ENCODE measurements at regions not wholly inside any gene's neighbourhood (a gene's known extent, or its start where the extent isn't known, plus 50 kb on each side); places are given as distances from the start of the nearest gene placed in this dataset.

DNA sequence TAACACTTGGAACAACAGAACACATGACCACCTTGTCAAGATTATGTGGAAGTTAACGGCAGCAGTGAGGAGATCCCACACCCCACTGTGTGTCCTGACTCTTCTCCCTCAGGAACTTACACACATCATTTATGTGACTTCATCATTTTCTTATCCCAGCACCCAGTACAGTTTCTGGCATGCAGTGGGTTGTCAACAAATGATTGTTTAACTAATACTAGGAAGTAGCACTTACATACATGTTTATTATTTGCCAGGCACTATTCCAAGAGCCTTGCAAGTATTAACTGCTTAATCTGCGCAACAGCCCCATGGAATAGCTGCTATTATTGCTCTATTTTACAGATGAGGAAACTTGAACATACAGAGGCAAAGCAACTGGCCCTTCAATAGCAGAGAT lies 391.5 kb downstream of the TXNL1 start:
- TF ChIP-seq CTCF (IDR thresholded peaks at IDR 0.05; ENCODE audit: low read depth, low read length, poor library complexity, severe bottlenecking) (no peak), EZH2phosphoT487 (IDR thresholded peaks at IDR 0.05; ENCODE audit: borderline replicate concordance, low read length) (no peak)
- no peak overlapping the region for H3K4me2 ChIP-seq (ENCODE audit: low read length)
- no peaks in the 10 kb centered on the region for H3F3A ChIP-seq (ENCODE audit: control insufficient read depth, insufficient read depth)
- no peaks in the 10 kb centered on the region for H3K36me3 ChIP-seq (ENCODE audit: control insufficient read depth, low read length)
- H3K4me3 ChIP-seq (ENCODE audit: low read length): no peak overlapping the region
- no peaks in the 10 kb centered on the region for H3K27me3 ChIP-seq (ENCODE audit: control insufficient read depth, low read length)
- H4K20me1 ChIP-seq (ENCODE audit: control insufficient read depth, insufficient read depth, low read depth, low read length): no peaks in the 10 kb centered on the region
- H3K9me3 ChIP-seq (ENCODE audit: control insufficient read depth, insufficient read depth, low read length): no peaks in the 10 kb centered on the region
- no peak overlapping the region for H3K27ac ChIP-seq (ENCODE audit: low read depth, low read length)
- no peaks in the 10 kb centered on the region for H3K79me2 ChIP-seq (ENCODE audit: control insufficient read depth, low read length)
- H3K4me1 ChIP-seq (ENCODE audit: control insufficient read depth, low read length): no peaks in the 10 kb centered on the region
- no peaks in the 10 kb centered on the region for H3K9me2 ChIP-seq (replicated peaks; ENCODE audit: control insufficient read depth, low read length)

DNA sequence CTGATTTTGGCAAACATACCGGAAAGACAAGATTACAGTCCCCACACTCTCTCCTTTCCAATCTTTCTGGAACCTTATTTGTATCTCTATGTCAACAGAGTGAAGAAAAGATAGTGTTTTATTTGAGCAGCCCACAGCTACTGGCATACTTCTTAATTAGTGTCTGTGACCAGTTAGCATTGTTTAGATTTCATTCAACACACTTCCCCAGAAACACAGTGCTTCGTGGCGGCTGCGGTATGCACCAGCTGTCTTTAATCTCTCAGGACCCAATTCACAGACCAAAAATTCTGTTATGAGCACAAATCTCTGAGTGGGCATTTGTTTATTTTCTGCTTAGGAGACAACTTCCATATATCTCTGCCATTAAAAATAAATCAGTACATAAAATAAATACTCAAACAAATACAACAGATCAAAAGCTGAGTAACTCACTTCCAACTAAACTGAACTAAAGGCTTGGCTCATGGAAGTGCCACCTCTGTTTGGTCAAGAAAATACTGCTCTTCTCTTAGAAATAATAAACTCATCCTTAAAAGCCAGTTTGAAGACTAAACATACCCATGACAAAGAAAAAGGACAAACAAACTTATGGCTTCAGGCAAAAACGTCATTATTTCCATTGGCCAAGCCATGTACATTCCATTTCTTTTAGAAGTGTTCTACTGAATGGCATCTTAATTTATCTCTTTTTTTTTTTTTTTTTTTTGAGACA lies 392.4 kb downstream of the TXNL1 start:
- no peaks in the 10 kb centered on the region for H3K4me1 ChIP-seq (ENCODE audit: control insufficient read depth, low read length)
- H3K36me3 ChIP-seq (ENCODE audit: control insufficient read depth, low read length): no peaks in the 10 kb centered on the region
- H3K4me3 ChIP-seq (ENCODE audit: low read length): no peak overlapping the region
- no peak overlapping the region for H3K4me2 ChIP-seq (ENCODE audit: low read length)
- no peaks in the 10 kb centered on the region for H3F3A ChIP-seq (ENCODE audit: control insufficient read depth, insufficient read depth)
- H3K79me2 ChIP-seq (ENCODE audit: control insufficient read depth, low read length): no peaks in the 10 kb centered on the region
- H3K9me2 ChIP-seq (replicated peaks; ENCODE audit: control insufficient read depth, low read length): no peaks in the 10 kb centered on the region
- H3K27ac ChIP-seq (ENCODE audit: low read depth, low read length): no peak overlapping the region
- no peaks in the 10 kb centered on the region for H3K9me3 ChIP-seq (ENCODE audit: control insufficient read depth, insufficient read depth, low read length)
- TF ChIP-seq EZH2phosphoT487 (IDR thresholded peaks at IDR 0.05; ENCODE audit: borderline replicate concordance, low read length) (no peak), CTCF (IDR thresholded peaks at IDR 0.05; ENCODE audit: low read depth, low read length, poor library complexity, severe bottlenecking) (no peak)
- no peaks in the 10 kb centered on the region for H3K27me3 ChIP-seq (ENCODE audit: control insufficient read depth, low read length)
- no peaks in the 10 kb centered on the region for H4K20me1 ChIP-seq (ENCODE audit: control insufficient read depth, insufficient read depth, low read depth, low read length)

- no peaks in the 10 kb centered on the region for H3K9me2 ChIP-seq (replicated peaks; ENCODE audit: control insufficient read depth, low read length)
- peaks cover 2% of the 10 kb centered on the region; the same call in 1 of the 2 replicates for H3K4me1 ChIP-seq (ENCODE audit: control insufficient read depth, low read length)
- no peaks in the 10 kb centered on the region for H3K9me3 ChIP-seq (ENCODE audit: control insufficient read depth, insufficient read depth, low read length)
- no peaks in the 10 kb centered on the region for H3F3A ChIP-seq (ENCODE audit: control insufficient read depth, insufficient read depth)
- no peak overlapping the region for H3K27ac ChIP-seq (ENCODE audit: low read depth, low read length)
- H3K36me3 ChIP-seq (ENCODE audit: control insufficient read depth, low read length): no peaks in the 10 kb centered on the region
- peaks cover 4% of the 10 kb centered on the region; the same call in 1 of the 2 replicates for H3K27me3 ChIP-seq (ENCODE audit: control insufficient read depth, low read length)
- TF ChIP-seq CTCF (IDR thresholded peaks at IDR 0.05; ENCODE audit: low read depth, low read length, poor library complexity, severe bottlenecking) (no peak), EZH2phosphoT487 (IDR thresholded peaks at IDR 0.05; ENCODE audit: borderline replicate concordance, low read length) (no peak)
- no peaks in the 10 kb centered on the region for H3K79me2 ChIP-seq (ENCODE audit: control insufficient read depth, low read length)
- no peaks in the 10 kb centered on the region for H4K20me1 ChIP-seq (ENCODE audit: control insufficient read depth, insufficient read depth, low read depth, low read length)
- no peak overlapping the region for H3K4me2 ChIP-seq (ENCODE audit: low read length)
- no peak overlapping the region for H3K4me3 ChIP-seq (ENCODE audit: low read length)
Measured at GRCh38 chr18:56240405-56240804, 398.0 kb downstream of the TXNL1 start.
